Ascending aorta (tissue), 2 donors: ENCODE measurements at regions not wholly inside any gene's neighbourhood (a gene's known extent, or its start where the extent isn't known, plus 50 kb on each side); places are given as distances from the start of the nearest gene placed in this dataset.
A peak's percentile ranks its signal among the peaks of the same experiment; 100 is the strongest.

ENCODE experiments used
- DNase-seq, 2 donors: peaks; one replicate each; pipeline ENCODE4 v3.0.0-alpha.2; 2019; ENCODE audit warnings: low spot score in 2 of 2
- H3K27ac ChIP-seq, 2 donors: fragments of 200-600 bp; sonication (generic); one replicate each; pipeline ENCODE4 v1.5.1; 2016 to 2017; ENCODE audit warnings: mild to moderate bottlenecking in 1 of 2
- H3K27me3 ChIP-seq: fragments of 200-600 bp; sonication (generic); one replicate; pipeline ENCODE4 v1.5.1; 2017
- H3K36me3 ChIP-seq, 2 donors: fragments of 200-600 bp; sonication (generic); one replicate each; pipeline ENCODE4 v1.5.1; 2016
- H3K4me1 ChIP-seq, 2 donors: fragments of 200-600 bp; sonication (generic); one replicate each; pipeline ENCODE4 v1.5.1; 2016 to 2017; ENCODE audit warnings: mild to moderate bottlenecking in 1 of 2
- H3K4me3 ChIP-seq, 2 donors: fragments of 200-600 bp; sonication (generic); one replicate each; pipeline ENCODE4 v1.5.1; 2016 to 2017; ENCODE audit warnings: mild to moderate bottlenecking in 1 of 2
- H3K9me3 ChIP-seq, 2 donors: fragments of 200-600 bp; sonication (generic); one replicate each; pipeline ENCODE4 v1.5.1; 2016
- CTCF ChIP-seq, 3 experiments: fragments of 200-600 bp in 2 of 3; fragments of 450-650 bp in 1 of 3; sonication (generic) in 2 of 3; IDR thresholded peaks; one replicate each; pipeline ENCODE4 v1.5.1; 2016 to 2019; ENCODE audit warnings: antibody characterized with exemption in 3 of 3, mild to moderate bottlenecking in 1 of 3, moderate library complexity in 1 of 3
- intact Hi-C: fragments of 100-400 bp; cut with DNase I; formaldehyde crosslinking; loops from one replicate; pipeline ENCODE4 v1.15.1; 2023

- TF ChIP-seq CTCF (IDR thresholded peaks at IDR 0.05), result no peak
- no peaks in the 10 kb centered on the region for H3K27me3 ChIP-seq
- H3K27ac ChIP-seq, result no peak overlapping the region
- H3K4me1 ChIP-seq, result peaks cover 0 to 6% of the 10 kb centered on the region in 2 donors
- DNase-seq, result no peak
- no peaks in the 10 kb centered on the region for H3K36me3 ChIP-seq
- H3K4me3 ChIP-seq, result no peak overlapping the region
- peaks cover 0 to 8% of the 10 kb centered on the region in 2 donors for H3K9me3 ChIP-seq
- intact Hi-C loops, result no loop called here
Measured at GRCh38 chr2:196368546-196369225, 197.3 kb upstream of the STK17B start.

GRCh38 chr2:196369967-196370366 is 198.6 kb upstream of the STK17B start:
- intact Hi-C loops, result no loop called here
- no peaks in the 10 kb centered on the region for H3K36me3 ChIP-seq
- peaks cover 0 to 8% of the 10 kb centered on the region in 2 donors for H3K9me3 ChIP-seq
- H3K4me3 ChIP-seq, result no peak overlapping the region
- H3K4me1 ChIP-seq, result peaks cover 0 to 6% of the 10 kb centered on the region in 2 donors
- no peak for TF ChIP-seq CTCF (IDR thresholded peaks at IDR 0.05)
- H3K27ac ChIP-seq, result no peak overlapping the region
- no peak for DNase-seq
- no peaks in the 10 kb centered on the region for H3K27me3 ChIP-seq

GRCh38 chr2:196370381-196370780 is 199.0 kb upstream of the STK17B start:
- H3K27ac ChIP-seq, result no peak overlapping the region
- TF ChIP-seq CTCF (IDR thresholded peaks at IDR 0.05), result no peak
- no peak overlapping the region for H3K4me3 ChIP-seq
- peaks cover 0 to 6% of the 10 kb centered on the region in 2 donors for H3K4me1 ChIP-seq
- intact Hi-C loops, result no loop called here
- no peak for DNase-seq
- no peaks in the 10 kb centered on the region for H3K36me3 ChIP-seq
- peaks cover 0 to 8% of the 10 kb centered on the region in 2 donors for H3K9me3 ChIP-seq
- no peaks in the 10 kb centered on the region for H3K27me3 ChIP-seq

- Histone ChIP-seq H3K27me3 (no peaks in the 10 kb centered on the region), H3K36me3 (no peaks in the 10 kb centered on the region), H3K9me3 (peaks cover 0 to 8% of the 10 kb centered on the region in 2 donors), H3K4me1 (peaks cover 0 to 6% of the 10 kb centered on the region in 2 donors), H3K4me3 (peak overlapping the region in 1 of 2 donors; percentile 10), H3K27ac (no peak overlapping the region)
- TF ChIP-seq CTCF (IDR thresholded peaks at IDR 0.05), result no peak
- DNase-seq, result no peak
- intact Hi-C loops, result no loop called here
Measured at GRCh38 chr2:196372276-196372809, 201.0 kb upstream of the STK17B start.

GRCh38 chr2:196372811-196373664 is 201.7 kb upstream of the STK17B start:
- Histone ChIP-seq H3K4me3 (peak overlapping the region in 1 of 2 donors; percentile 10), H3K27ac (no peak overlapping the region), H3K36me3 (no peaks in the 10 kb centered on the region), H3K27me3 (no peaks in the 10 kb centered on the region), H3K9me3 (peaks cover 0 to 8% of the 10 kb centered on the region in 2 donors), H3K4me1 (peaks cover 0 to 6% of the 10 kb centered on the region in 2 donors)
- DNase-seq, result no peak
- intact Hi-C loops, result no loop called here
- no peak for TF ChIP-seq CTCF (IDR thresholded peaks at IDR 0.05)
